ENCODE measurements at regions not wholly inside any gene's neighbourhood (a gene's known extent, or its start where the extent isn't known, plus 50 kb on each side); places are given as distances from the start of the nearest gene placed in this dataset.

DNA sequence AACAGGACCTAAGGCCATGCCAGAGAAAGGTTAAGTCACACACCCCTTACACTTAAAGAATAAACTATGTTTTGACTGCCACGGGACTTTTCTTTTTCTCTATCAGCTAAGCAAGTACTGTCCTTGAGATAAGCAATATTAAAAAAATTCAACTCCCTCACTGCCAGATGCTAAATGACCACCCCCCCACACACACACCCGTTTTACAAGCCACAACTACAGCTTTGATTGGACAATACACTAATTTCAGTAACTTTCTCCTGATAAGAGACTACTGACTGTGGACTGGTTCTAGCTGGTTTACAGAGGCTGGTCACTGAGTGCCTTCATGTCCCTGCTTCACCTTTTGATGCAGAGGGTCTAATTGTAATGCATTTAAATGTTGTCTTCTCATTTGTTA lies 63.9 kb upstream of the HOPX start:
- TF ChIP-seq, protein P1, sequence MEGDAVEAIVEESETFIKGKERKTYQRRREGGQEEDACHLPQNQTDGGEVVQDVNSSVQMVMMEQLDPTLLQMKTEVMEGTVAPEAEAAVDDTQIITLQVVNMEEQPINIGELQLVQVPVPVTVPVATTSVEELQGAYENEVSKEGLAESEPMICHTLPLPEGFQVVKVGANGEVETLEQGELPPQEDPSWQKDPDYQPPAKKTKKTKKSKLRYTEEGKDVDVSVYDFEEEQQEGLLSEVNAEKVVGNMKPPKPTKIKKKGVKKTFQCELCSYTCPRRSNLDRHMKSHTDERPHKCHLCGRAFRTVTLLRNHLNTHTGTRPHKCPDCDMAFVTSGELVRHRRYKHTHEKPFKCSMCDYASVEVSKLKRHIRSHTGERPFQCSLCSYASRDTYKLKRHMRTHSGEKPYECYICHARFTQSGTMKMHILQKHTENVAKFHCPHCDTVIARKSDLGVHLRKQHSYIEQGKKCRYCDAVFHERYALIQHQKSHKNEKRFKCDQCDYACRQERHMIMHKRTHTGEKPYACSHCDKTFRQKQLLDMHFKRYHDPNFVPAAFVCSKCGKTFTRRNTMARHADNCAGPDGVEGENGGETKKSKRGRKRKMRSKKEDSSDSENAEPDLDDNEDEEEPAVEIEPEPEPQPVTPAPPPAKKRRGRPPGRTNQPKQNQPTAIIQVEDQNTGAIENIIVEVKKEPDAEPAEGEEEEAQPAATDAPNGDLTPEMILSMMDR (IDR thresholded peaks at IDR 0.05): no peak
- TF ChIP-seq POLR2A (IDR thresholded peaks at IDR 0.05): no peak
